H9 (cell line): ENCODE measurements at regions not wholly inside any gene's neighbourhood (a gene's known extent, or its start where the extent isn't known, plus 50 kb on each side); places are given as distances from the start of the nearest gene placed in this dataset.

Experiments
- DNase-seq: peaks from one replicate; pipeline ENCODE4 v3.0.0-alpha.2; 2017
- H2AFZ ChIP-seq: one replicate; pipeline ENCODE4 v1.6.1; 2013; ENCODE audit warnings: mild to moderate bottlenecking, low read length, control low read depth, moderate library complexity
- H2AK5ac ChIP-seq: 2 replicates; pipeline ENCODE4 v1.6.1; 2013; ENCODE audit warnings: low read length, control low read depth, mixed read lengths; ENCODE audit not compliant: insufficient read length
- H2BK120ac ChIP-seq: one replicate; pipeline ENCODE4 v1.6.1; 2013; ENCODE audit warnings: low read depth, mild to moderate bottlenecking, low read length, control low read depth, inconsistent platforms; ENCODE audit not compliant: poor library complexity, severe bottlenecking
- H2BK12ac ChIP-seq: 2 replicates; pipeline ENCODE4 v1.6.1; 2013; ENCODE audit warnings: low read length, control low read depth, mixed read lengths, low read depth; ENCODE audit not compliant: insufficient read length
- H2BK15ac ChIP-seq: 2 replicates; pipeline ENCODE4 v1.6.1; 2013; ENCODE audit warnings: low read depth, low read length, control low read depth
- H2BK20ac ChIP-seq: one replicate; pipeline ENCODE4 v1.6.1; 2013; ENCODE audit warnings: low read depth, mild to moderate bottlenecking, low read length, control low read depth, inconsistent platforms; ENCODE audit not compliant: poor library complexity, severe bottlenecking
- H2BK5ac ChIP-seq: 2 replicates; pipeline ENCODE4 v1.6.1; 2013; ENCODE audit warnings: low read length, control low read depth, mixed read lengths; ENCODE audit not compliant: insufficient read length
- H3K14ac ChIP-seq: 2 replicates; pipeline ENCODE4 v1.6.1; 2013; ENCODE audit warnings: low read length, control low read depth; ENCODE audit not compliant: insufficient read depth
- H3K18ac ChIP-seq: 2 replicates; pipeline ENCODE4 v1.6.1; 2013; ENCODE audit warnings: low read depth, mild to moderate bottlenecking, mixed read lengths, low read length, control low read depth; ENCODE audit not compliant: insufficient read length
- H3K23ac ChIP-seq: 2 replicates; pipeline ENCODE4 v1.6.1; 2013; ENCODE audit warnings: low read length, control low read depth, mixed read lengths, low read depth; ENCODE audit not compliant: insufficient read length
- H3K23me2 ChIP-seq: 2 replicates; pipeline ENCODE4 v1.6.1; 2013; ENCODE audit warnings: low read depth, mild to moderate bottlenecking, mixed read lengths, low read length, control low read depth; ENCODE audit not compliant: insufficient read length, poor library complexity, severe bottlenecking
- H3K27ac ChIP-seq: 2 replicates; pipeline ENCODE4 v1.5.1; 2013; ENCODE audit warnings: low read length, control low read depth, mixed read lengths, low read depth; ENCODE audit not compliant: insufficient read length
- H3K27me3 ChIP-seq: 2 replicates; pipeline ENCODE4 v1.6.1; 2013; ENCODE audit warnings: low read length, control low read depth, inconsistent platforms; ENCODE audit not compliant: insufficient read depth
- H3K4ac ChIP-seq: 2 replicates; pipeline ENCODE4 v1.6.1; 2013; ENCODE audit warnings: low read depth, mild to moderate bottlenecking, control low read depth, inconsistent platforms, low read length, moderate library complexity
- H3K4me1 ChIP-seq: 2 replicates; pipeline ENCODE4 v1.6.1; 2013; ENCODE audit warnings: low read length, control low read depth, inconsistent platforms; ENCODE audit not compliant: insufficient read depth
- H3K4me2 ChIP-seq: 2 replicates; pipeline ENCODE4 v1.6.1; 2013; ENCODE audit warnings: low read length, control low read depth, mixed read lengths; ENCODE audit not compliant: insufficient read length, insufficient read depth
- H3K56ac ChIP-seq: 2 replicates; pipeline ENCODE4 v1.6.1; 2013; ENCODE audit warnings: low read depth, mild to moderate bottlenecking, mixed read lengths, low read length, control low read depth; ENCODE audit not compliant: insufficient read length
- H3K79me1 ChIP-seq: 2 replicates; pipeline ENCODE4 v1.6.1; 2013; ENCODE audit warnings: low read depth, mild to moderate bottlenecking, moderate library complexity, low read length, control low read depth, inconsistent platforms; ENCODE audit not compliant: insufficient read depth, poor library complexity, severe bottlenecking
- H3K79me2 ChIP-seq: 2 replicates; pipeline ENCODE4 v1.6.1; 2013; ENCODE audit warnings: low read length, control low read depth, inconsistent platforms; ENCODE audit not compliant: insufficient read depth
- H3K9ac ChIP-seq: 2 replicates; pipeline ENCODE4 v1.6.1; 2013; ENCODE audit warnings: low read length, control low read depth, mixed read lengths; ENCODE audit not compliant: insufficient read length; ENCODE audit errors: extremely low read depth
- H3K9me3 ChIP-seq: one replicate; pipeline ENCODE4 v1.6.1; 2013; ENCODE audit warnings: low read depth, low read length, inconsistent platforms; ENCODE audit not compliant: control insufficient read depth
- H3T11ph ChIP-seq: one replicate; pipeline ENCODE4 v1.6.1; 2013; ENCODE audit warnings: mild to moderate bottlenecking, low read length, control low read depth, inconsistent platforms
- H4K20me1 ChIP-seq: one replicate; pipeline ENCODE4 v1.6.1; 2013; ENCODE audit not compliant: control insufficient read depth, insufficient read length, insufficient read depth
- H4K5ac ChIP-seq: 2 replicates; pipeline ENCODE4 v1.6.1; 2013; ENCODE audit warnings: low read depth, mild to moderate bottlenecking, mixed read lengths, low read length, control low read depth; ENCODE audit not compliant: insufficient read length
- H4K8ac ChIP-seq: replicated peaks from 2 replicates; pipeline ENCODE4 v1.6.1; 2013; ENCODE audit warnings: low read length, control low read depth, mixed read lengths, low read depth; ENCODE audit not compliant: insufficient read length
- H4K91ac ChIP-seq: 2 replicates; pipeline ENCODE4 v1.6.1; 2013; ENCODE audit warnings: low read depth, mild to moderate bottlenecking, moderate library complexity, mixed read lengths, low read length, control low read depth; ENCODE audit not compliant: insufficient read length
- H3K27ac Mint-ChIP-seq, 3 experiments: 2 replicates in 2 of 3; 3 replicates in 1 of 3; pipeline ENCODE4 v1.8.0; 2020 to 2021; ENCODE audit warnings: mixed read lengths in 3 of 3, mild to moderate bottlenecking in 1 of 3, moderate library complexity in 1 of 3
- H3K27me3 Mint-ChIP-seq: 2 replicates; pipeline ENCODE4 v1.8.0; 2021; ENCODE audit warnings: low read depth, mild to moderate bottlenecking, moderate library complexity, mixed read lengths
- H3K36me3 Mint-ChIP-seq, 3 experiments: 2 replicates in 2 of 3; 3 replicates in 1 of 3; pipeline ENCODE4 v1.8.0; 2020 to 2021; ENCODE audit warnings: low read depth in 3 of 3, mixed read lengths in 3 of 3; ENCODE audit not compliant: insufficient read depth in 1 of 3
- H3K4me1 Mint-ChIP-seq, 2 experiments: 2 replicates each; pipeline ENCODE4 v1.8.0; 2020; ENCODE audit warnings: mixed read lengths in 2 of 2
- H3K4me3 Mint-ChIP-seq, 2 experiments: 2 replicates in 1 of 2; 3 replicates in 1 of 2; pipeline ENCODE4 v1.8.0; 2020 to 2021; ENCODE audit warnings: mild to moderate bottlenecking in 2 of 2, mixed read lengths in 2 of 2, moderate library complexity in 1 of 2
- H3K9me3 Mint-ChIP-seq, 2 experiments: 2 replicates in 1 of 2; 3 replicates in 1 of 2; pipeline ENCODE4 v1.8.0; 2020; ENCODE audit warnings: mild to moderate bottlenecking in 2 of 2, mixed read lengths in 2 of 2, moderate library complexity in 1 of 2
- WGBS: extraction: QIAGEN DNeasy Blood & Tissue Kit; methylation state at CpG from one replicate; pipeline ENCODE4 v1.1.7; 2013; ENCODE audit warnings: missing lambda C conversion rate, low lambda C conversion rate, mixed read lengths; ENCODE audit not compliant: insufficient read length; ENCODE audit errors: extremely low coverage; 5-methylcytosine and 5-hydroxymethylcytosine counted together
- TF ChIP-seq, protein P1 (sequence below): fragments of 200-600 bp; sonication (generic); conservative IDR thresholded peaks from 3 replicates; pipeline ENCODE4 v1.8.0; 2021; ENCODE audit warnings: antibody characterized with exemption, mild to moderate bottlenecking

DNA sequence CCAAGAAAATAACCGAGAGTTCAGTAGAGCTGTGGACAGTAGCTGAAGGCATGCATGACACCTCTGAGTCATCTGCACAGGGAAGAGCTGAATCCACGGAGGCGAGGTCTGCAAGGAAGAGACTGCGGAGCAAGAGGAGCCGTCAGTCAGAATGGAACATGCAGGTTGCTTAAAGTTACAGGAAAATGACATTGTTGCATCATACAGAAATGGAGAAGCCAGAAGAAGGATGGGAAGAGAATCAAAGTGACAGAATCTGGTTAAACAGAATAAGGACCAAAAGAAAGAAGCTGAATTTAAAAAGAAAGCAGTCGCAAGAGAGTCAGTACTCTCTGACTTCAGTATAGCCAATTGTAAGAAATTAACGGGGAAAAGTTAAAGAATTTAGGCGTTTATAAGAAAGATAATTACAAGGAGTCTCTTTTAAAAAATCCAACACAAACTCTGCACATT lies 533.8 kb downstream of the ADCYAP1 start:
- Histone ChIP-seq H3K9ac (no peak overlapping the region), H2BK5ac (no peak overlapping the region), H2BK120ac (no peak overlapping the region), H3K27me3 (no peaks in the 10 kb centered on the region), H3K79me2 (no peaks in the 10 kb centered on the region), H4K20me1 (no peaks in the 10 kb centered on the region), H3K4ac (no peak overlapping the region), H4K91ac (no peak overlapping the region), H3K27ac (no peak overlapping the region), H4K8ac (no peak overlapping the region), H3K4me1 (no peaks in the 10 kb centered on the region), H3K56ac (no peak overlapping the region), H3K14ac (no peak overlapping the region), H4K5ac (no peak overlapping the region), H3K9me3 (no peaks in the 10 kb centered on the region), H3K4me2 (no peak overlapping the region), H2AFZ (no peak overlapping the region), H3K18ac (no peak overlapping the region), H2AK5ac (no peak overlapping the region), H2BK12ac (no peak overlapping the region), H3K79me1 (no peaks in the 10 kb centered on the region), H3K23ac (no peak overlapping the region), H3K23me2 (no peaks in the 10 kb centered on the region), H2BK20ac (no peak overlapping the region), H2BK15ac (no peak overlapping the region), H3T11ph (no peak overlapping the region)
- Mint-ChIP-seq H3K4me3 (no peak overlapping the region), H3K4me1 (no peaks in the 10 kb centered on the region), H3K27ac (no peak overlapping the region), H3K9me3 (no peaks in the 10 kb centered on the region), H3K36me3 (no peaks in the 10 kb centered on the region), H3K27me3 (no peaks in the 10 kb centered on the region; the same call in 1 of the 2 replicates)
- DNase-seq = no peak
- TF ChIP-seq, protein P1, sequence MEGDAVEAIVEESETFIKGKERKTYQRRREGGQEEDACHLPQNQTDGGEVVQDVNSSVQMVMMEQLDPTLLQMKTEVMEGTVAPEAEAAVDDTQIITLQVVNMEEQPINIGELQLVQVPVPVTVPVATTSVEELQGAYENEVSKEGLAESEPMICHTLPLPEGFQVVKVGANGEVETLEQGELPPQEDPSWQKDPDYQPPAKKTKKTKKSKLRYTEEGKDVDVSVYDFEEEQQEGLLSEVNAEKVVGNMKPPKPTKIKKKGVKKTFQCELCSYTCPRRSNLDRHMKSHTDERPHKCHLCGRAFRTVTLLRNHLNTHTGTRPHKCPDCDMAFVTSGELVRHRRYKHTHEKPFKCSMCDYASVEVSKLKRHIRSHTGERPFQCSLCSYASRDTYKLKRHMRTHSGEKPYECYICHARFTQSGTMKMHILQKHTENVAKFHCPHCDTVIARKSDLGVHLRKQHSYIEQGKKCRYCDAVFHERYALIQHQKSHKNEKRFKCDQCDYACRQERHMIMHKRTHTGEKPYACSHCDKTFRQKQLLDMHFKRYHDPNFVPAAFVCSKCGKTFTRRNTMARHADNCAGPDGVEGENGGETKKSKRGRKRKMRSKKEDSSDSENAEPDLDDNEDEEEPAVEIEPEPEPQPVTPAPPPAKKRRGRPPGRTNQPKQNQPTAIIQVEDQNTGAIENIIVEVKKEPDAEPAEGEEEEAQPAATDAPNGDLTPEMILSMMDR = no peak
- WGBS = no CpG with 5 or more reads among the region's 8 CpGs
